Loucy (cell line): ENCODE measurements at regions not wholly inside any gene's neighbourhood (a gene's known extent, or its start where the extent isn't known, plus 50 kb on each side); places are given as distances from the start of the nearest gene placed in this dataset.
"Not testable (repeated sequence)": the region's sequence is repeated elsewhere in the genome, so short reads cannot be mapped to it uniquely, and the experiment has no call there.

Source experiments
- H2AFZ ChIP-seq: fragments of 200-600 bp; sonication (generic); 2 replicates; pipeline ENCODE4 v1.6.0; 2016; ENCODE audit warnings: antibody characterized with exemption, mild to moderate bottlenecking, low read length, moderate library complexity
- H3F3A ChIP-seq: fragments of 200-600 bp; 2 replicates; pipeline ENCODE4 v1.6.0; 2016; ENCODE audit warnings: antibody characterized with exemption, low read depth, mild to moderate bottlenecking
- H3K27me3 ChIP-seq: fragments of 200-600 bp; sonication (generic); 2 replicates; pipeline ENCODE4 v1.6.1; 2014; ENCODE audit warnings: low read length, mild to moderate bottlenecking; ENCODE audit not compliant: insufficient read depth, poor library complexity, severe bottlenecking
- H3K36me3 ChIP-seq: fragments of 200-600 bp; sonication (generic); 2 replicates; pipeline ENCODE4 v1.6.1; 2016; ENCODE audit warnings: low read length; ENCODE audit not compliant: insufficient read depth
- H3K4me1 ChIP-seq: fragments of 200-600 bp; sonication (generic); 2 replicates; pipeline ENCODE4 v1.5.1; 2014; ENCODE audit warnings: low read length, mild to moderate bottlenecking; ENCODE audit not compliant: insufficient read depth, poor library complexity, severe bottlenecking
- H3K4me2 ChIP-seq: fragments of 200-600 bp; sonication (generic); 2 replicates; pipeline ENCODE4 v1.6.0; 2014; ENCODE audit warnings: antibody characterized with exemption, low read length, low read depth, mild to moderate bottlenecking; ENCODE audit not compliant: poor library complexity, severe bottlenecking
- H3K4me3 ChIP-seq: fragments of 200-600 bp; sonication (generic); 2 replicates; pipeline ENCODE4 v1.5.1; 2014; ENCODE audit warnings: low read length, mild to moderate bottlenecking, mixed read lengths; ENCODE audit not compliant: poor library complexity, severe bottlenecking
- H3K79me2 ChIP-seq: fragments of 200-600 bp; sonication (generic); 2 replicates; pipeline ENCODE4 v1.6.1; 2014; ENCODE audit warnings: low read length; ENCODE audit not compliant: insufficient read depth
- H3K9ac ChIP-seq: fragments of 200-600 bp; sonication (generic); 2 replicates; pipeline ENCODE4 v1.6.0; 2014; ENCODE audit warnings: mild to moderate bottlenecking, low read depth, low read length, moderate library complexity; ENCODE audit not compliant: poor library complexity, severe bottlenecking
- H3K9me2 ChIP-seq: fragments of 200-600 bp; sonication (generic); replicated peaks from 2 replicates; pipeline ENCODE4 v1.6.1; 2016; ENCODE audit warnings: low read depth, low read length, mixed read lengths
- H3K9me3 ChIP-seq: fragments of 200-600 bp; sonication (generic); 2 replicates; pipeline ENCODE4 v1.6.1; 2014; ENCODE audit warnings: mild to moderate bottlenecking, antibody characterized with exemption, low read length, low read depth; ENCODE audit not compliant: insufficient read depth
- H4K20me1 ChIP-seq: fragments of 200-600 bp; sonication (generic); 2 replicates; pipeline ENCODE4 v1.6.0; 2014; ENCODE audit warnings: antibody characterized with exemption, low read length, mild to moderate bottlenecking; ENCODE audit not compliant: insufficient read depth, poor library complexity, severe bottlenecking
- CTCF ChIP-seq: fragments of 200-600 bp; sonication (generic); conservative IDR thresholded peaks from 2 replicates; pipeline ENCODE4 v1.5.1; 2014; ENCODE audit warnings: mild to moderate bottlenecking, antibody characterized with exemption, low read length
- EZH2phosphoT487 ChIP-seq: fragments of 200-600 bp; IDR thresholded peaks from 2 replicates; pipeline ENCODE4 v1.6.1; 2018; ENCODE audit warnings: antibody characterized with exemption, mild to moderate bottlenecking, moderate library complexity, borderline replicate concordance

- H3K4me2 ChIP-seq = peak overlapping the region; percentile 47
- H3K9me2 ChIP-seq = no peaks in the 10 kb centered on the region
- H3K4me1 ChIP-seq = peaks cover 36% of the 10 kb centered on the region
- no peak for TF ChIP-seq EZH2phosphoT487
- TF ChIP-seq CTCF = no peak
- H3F3A ChIP-seq = no peaks in the 10 kb centered on the region
- no peaks in the 10 kb centered on the region for H3K27me3 ChIP-seq
- H3K79me2 ChIP-seq = no peaks in the 10 kb centered on the region
- peak overlapping the region; percentile 5; the same call in 1 of the 2 replicates for H2AFZ ChIP-seq
- no peaks in the 10 kb centered on the region for H3K9me3 ChIP-seq
- H4K20me1 ChIP-seq = no peaks in the 10 kb centered on the region
- no peak overlapping the region for H3K9ac ChIP-seq
- H3K4me3 ChIP-seq = no peak overlapping the region
- H3K36me3 ChIP-seq = no peaks in the 10 kb centered on the region
Observed at GRCh38 chr10:9166770-9167169, 1112.3 kb downstream of the GATA3 start.

GRCh38 chr10:9172276-9172675, 1117.8 kb downstream of the GATA3 start:
- H3K9me3 ChIP-seq = no peaks in the 10 kb centered on the region
- TF ChIP-seq CTCF = no peak
- TF ChIP-seq EZH2phosphoT487 = no peak
- H3F3A ChIP-seq = no peaks in the 10 kb centered on the region
- no peak overlapping the region for H3K4me3 ChIP-seq
- no peak overlapping the region for H3K9ac ChIP-seq
- no peaks in the 10 kb centered on the region for H3K79me2 ChIP-seq
- no peak overlapping the region for H3K4me2 ChIP-seq
- H3K4me1 ChIP-seq = peaks cover 11% of the 10 kb centered on the region
- H3K9me2 ChIP-seq = no peaks in the 10 kb centered on the region
- no peaks in the 10 kb centered on the region for H3K36me3 ChIP-seq
- H3K27me3 ChIP-seq = no peaks in the 10 kb centered on the region
- H2AFZ ChIP-seq = no peak overlapping the region
- no peaks in the 10 kb centered on the region for H4K20me1 ChIP-seq

- H3K9me2 ChIP-seq = no peaks in the 10 kb centered on the region
- no peak overlapping the region for H3K4me3 ChIP-seq
- H3K36me3 ChIP-seq = no peaks in the 10 kb centered on the region
- H3K4me2 ChIP-seq = no peak overlapping the region
- H4K20me1 ChIP-seq = no peaks in the 10 kb centered on the region
- H3K9ac ChIP-seq = no peak overlapping the region
- H3K79me2 ChIP-seq = no peaks in the 10 kb centered on the region
- TF ChIP-seq CTCF (no peak), EZH2phosphoT487 (no peak)
- no peaks in the 10 kb centered on the region for H3F3A ChIP-seq
- H3K4me1 ChIP-seq = peaks cover 3% of the 10 kb centered on the region
- no peaks in the 10 kb centered on the region for H3K27me3 ChIP-seq
- no peaks in the 10 kb centered on the region for H3K9me3 ChIP-seq
- no peak overlapping the region for H2AFZ ChIP-seq
Observed at GRCh38 chr10:9175200-9175599, 1120.7 kb downstream of the GATA3 start.

- not testable (repeated sequence) for H2AFZ ChIP-seq, H4K20me1 ChIP-seq, H3K79me2 ChIP-seq, H3K9me3 ChIP-seq, H3K4me1 ChIP-seq, H3K4me2 ChIP-seq, H3K27me3 ChIP-seq, H3F3A ChIP-seq, H3K4me3 ChIP-seq, H3K9me2 ChIP-seq, H3K9ac ChIP-seq, H3K36me3 ChIP-seq
Observed at GRCh38 chr10:9183197-9183880, 1128.9 kb downstream of the GATA3 start.
